ENCODE measurements at regions not wholly inside any gene's neighbourhood (a gene's known extent, or its start where the extent isn't known, plus 50 kb on each side); places are given as distances from the start of the nearest gene placed in this dataset.

- no peak for TF ChIP-seq CTCF (conservative IDR thresholded peaks at IDR 0.05; ENCODE audit: low read length)
- no peak for TF ChIP-seq EZH2phosphoT487 (IDR thresholded peaks at IDR 0.05; ENCODE audit: borderline replicate concordance, low read depth, low read length)
Observed at GRCh38 chr11:121711939-121712338, 259.2 kb upstream of the SORL1-AS1 start.
